Fibroblast of peridontal ligament (primary cell): ENCODE measurements at regions not wholly inside any gene's neighbourhood (a gene's known extent, or its start where the extent isn't known, plus 50 kb on each side); places are given as distances from the start of the nearest gene placed in this dataset.

ENCODE experiments used
- DNase-seq: peaks from one replicate; pipeline ENCODE4 v3.0.0-alpha.2; 2010; ENCODE audit errors: extremely low read depth

GRCh38 chr2:2696733-2697455, 365.8 kb upstream of the MYT1L start:
- DNase-seq, result no peak

DNA sequence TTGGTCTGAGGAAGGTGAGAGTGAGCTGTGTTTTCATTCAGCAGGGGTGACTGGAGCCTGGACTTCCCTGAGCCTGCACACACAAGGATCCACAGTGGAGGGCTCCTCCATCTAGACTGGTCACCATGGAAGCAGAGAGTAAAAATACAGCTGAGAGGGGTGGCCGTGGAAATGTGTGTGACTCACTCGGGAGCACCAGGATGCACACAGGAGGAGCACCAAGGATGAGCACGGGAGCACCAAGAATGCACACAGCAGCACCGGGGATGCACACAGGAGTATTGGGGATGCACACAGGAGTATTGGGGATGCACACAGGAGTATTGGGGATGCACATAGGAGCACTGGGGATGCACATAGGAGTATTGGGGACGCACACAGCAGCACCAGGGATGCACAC, 365.2 kb upstream of the MYT1L start:
- DNase-seq, result no peak

DNA sequence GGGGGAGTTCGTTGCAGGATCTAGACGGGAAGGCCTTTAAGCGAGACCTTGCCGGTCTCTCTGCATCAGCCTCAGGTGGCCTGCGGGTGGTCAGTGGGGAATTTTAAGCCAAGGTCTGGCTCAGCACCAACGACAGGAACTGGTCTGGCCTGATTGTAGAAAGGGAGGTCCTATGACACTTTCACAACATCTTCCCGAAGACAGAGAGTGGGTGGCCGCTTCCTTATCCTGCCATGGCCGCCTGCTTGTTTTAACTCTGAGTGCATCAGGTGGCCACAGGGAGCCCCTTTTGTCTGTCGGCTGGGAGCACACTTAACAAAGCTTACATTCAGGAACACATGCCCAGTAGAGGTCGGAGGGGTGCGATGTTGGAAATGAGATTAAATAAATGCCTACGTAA, 363.7 kb upstream of the MYT1L start:
- DNase-seq, result no peak

- no peak for DNase-seq
These were observed 361.7 kb upstream of the MYT1L start for GRCh38 chr2:2692599-2693389.

DNA sequence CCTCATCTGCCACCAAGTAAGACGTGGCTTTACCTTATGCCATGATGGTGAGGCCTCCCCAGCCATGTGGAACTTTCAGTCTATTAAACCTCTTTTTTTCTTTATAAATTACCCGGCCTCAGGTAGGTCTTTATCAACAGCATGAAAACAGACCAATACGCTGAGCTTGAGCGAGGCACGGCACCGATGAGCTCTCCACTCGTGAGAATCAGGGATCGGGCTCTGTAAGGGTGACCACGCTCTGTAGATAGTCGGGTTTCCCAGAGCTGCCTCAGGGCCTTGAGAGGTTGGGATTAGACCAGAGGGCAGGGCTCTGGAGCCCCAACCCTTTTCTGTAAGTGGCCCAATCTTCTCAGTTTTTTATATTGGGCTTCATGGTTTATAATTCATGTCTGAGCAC, 360.3 kb upstream of the MYT1L start:
- DNase-seq, result no peak

DNA sequence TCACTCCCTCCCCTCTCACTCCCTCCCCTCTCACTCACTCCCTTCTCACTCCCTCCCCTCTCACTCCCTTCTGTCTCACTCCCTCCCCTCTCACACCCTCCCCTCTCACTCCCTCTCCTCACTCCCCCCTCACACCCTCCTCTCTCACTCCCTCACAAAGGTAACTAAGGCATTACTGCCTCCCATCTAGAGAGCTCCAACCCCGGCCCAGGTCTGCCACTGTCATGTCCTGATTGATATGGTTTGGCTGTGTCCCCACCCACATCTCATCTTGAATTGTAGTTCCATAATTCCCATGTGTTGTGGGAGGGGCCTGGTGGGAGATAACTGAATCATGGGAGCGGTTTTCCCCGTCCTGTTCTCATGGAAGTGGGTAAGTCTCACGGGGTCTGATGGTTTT, 359.9 kb upstream of the MYT1L start:
- DNase-seq, result no peak

DNA sequence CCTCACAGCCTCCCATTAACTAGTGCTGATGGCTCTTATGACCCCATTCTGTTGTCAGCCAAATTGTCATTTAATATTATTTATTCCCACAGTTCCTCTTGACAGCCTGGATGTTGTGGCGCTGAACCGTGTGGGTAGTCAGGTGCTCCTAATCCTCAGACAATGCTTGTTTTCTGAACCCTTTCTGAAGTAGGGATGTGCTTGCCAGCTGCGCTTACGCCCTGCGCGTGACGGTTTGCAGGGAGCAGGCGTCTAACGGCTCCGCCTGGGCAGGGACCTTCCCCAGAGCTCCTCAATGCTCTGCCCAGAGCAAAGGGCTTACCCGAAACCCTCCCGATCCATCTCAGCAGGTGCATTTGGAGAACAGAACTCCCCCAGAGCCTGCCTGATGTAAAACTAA, 358.2 kb upstream of the MYT1L start:
- DNase-seq, result no peak

DNA sequence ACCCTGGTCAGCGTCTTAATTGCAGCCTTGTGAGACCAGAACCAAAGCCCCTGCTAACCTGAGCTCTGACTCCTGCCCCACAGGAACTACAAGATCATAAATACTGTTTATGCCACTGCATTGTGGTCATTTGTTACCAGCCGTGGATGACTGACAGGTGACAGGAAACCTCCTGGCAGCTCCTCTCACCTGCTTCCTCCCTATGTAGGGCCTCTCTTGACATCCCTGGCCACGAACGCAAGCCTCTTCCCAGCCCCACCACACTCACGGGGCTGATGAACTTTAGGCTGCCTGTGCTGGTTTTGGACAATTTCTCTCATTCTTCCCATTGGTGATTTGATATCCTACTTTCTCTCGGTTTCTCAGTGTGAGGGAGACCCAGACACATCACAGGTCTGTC, 357.2 kb upstream of the MYT1L start:
- DNase-seq, result no peak

DNA sequence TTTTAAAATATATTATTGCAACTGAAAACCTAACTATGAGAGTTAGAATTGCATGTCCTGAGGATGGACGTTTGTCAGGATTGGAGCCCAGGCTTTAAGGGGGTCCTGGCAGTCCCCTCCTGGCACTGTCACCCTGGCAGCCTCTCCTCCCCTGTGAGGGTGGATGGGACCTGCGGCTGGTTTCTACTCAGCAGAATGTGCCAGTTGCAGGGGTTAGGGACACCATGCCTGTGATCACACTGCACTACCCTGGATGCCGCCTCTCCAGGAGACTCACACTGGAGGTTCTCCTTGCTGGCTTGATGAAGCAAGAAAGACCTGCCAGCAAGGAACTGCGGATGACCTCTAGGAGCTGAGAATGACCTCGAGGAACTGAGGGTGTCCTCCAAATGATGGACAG, 356.7 kb upstream of the MYT1L start:
- DNase-seq, result no peak

DNA sequence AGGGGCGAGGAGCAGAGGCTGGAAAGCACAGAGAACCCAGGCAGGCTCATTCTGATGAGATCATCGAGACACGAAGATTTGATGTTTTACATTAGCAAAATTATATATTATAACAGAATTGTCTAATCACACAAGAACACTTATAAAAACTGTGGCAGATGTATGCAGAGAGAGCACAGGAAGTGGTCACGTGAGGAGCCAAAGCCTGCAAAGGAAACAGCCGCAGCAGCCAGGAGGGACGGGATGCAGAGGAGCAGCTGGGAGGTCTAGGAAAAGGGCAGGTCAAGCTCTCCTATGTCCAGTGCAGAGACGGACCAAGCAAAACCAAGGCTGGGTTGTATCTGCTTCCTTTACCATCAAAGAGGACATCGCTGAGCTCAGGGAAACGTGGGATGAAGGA, 355.1 kb upstream of the MYT1L start:
- DNase-seq, result no peak

- DNase-seq, result no peak
These were observed 352.6 kb upstream of the MYT1L start for GRCh38 chr2:2683606-2684224.

GRCh38 chr2:2682700-2683342, 351.7 kb upstream of the MYT1L start:
- no peak for DNase-seq

GRCh38 chr2:2681711-2682251, 350.7 kb upstream of the MYT1L start:
- DNase-seq, result no peak

DNA sequence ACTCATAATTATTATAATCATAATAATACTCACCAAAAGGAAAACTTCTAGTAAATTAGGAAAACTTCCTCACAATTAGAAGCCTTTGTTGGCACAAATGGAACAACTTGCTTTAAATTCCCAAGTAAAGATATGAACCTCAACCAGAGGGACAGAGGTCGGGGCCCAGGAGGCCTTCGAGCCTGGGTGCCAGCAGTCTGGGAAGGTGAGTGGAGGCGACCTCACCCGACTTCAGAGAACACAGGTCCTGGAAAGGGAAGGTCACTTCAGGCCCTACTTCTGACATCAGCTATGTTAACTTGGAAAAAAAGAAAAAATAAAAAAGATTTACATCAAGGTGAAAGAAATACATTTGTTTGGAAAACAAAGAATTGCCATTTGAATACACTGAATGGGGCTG, 350.0 kb upstream of the MYT1L start:
- DNase-seq, result no peak

GRCh38 chr2:2674831-2675230, 343.8 kb upstream of the MYT1L start:
- DNase-seq, result no peak

DNA sequence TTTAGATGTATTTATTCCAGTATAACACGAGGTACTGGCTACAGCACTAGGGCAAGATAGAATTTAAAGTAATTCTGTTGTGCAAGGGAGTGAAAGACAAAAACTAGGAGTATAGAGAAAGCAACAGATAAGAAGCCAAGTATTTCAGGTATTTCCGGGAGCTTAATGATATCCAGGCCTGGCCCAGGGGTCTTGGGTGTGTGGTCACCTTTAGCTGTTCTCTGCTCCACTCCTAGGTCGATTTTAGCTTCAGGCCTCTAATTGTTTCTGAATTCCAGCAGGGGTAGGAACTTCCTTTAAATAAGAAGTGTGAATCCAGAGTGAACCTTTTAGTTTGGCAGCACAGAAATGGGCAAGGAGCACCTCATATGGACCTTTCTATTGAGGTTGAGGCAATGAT, 342.3 kb upstream of the MYT1L start:
- no peak for DNase-seq

- no peak for DNase-seq
These were observed 341.2 kb upstream of the MYT1L start for GRCh38 chr2:2672249-2672648.

DNA sequence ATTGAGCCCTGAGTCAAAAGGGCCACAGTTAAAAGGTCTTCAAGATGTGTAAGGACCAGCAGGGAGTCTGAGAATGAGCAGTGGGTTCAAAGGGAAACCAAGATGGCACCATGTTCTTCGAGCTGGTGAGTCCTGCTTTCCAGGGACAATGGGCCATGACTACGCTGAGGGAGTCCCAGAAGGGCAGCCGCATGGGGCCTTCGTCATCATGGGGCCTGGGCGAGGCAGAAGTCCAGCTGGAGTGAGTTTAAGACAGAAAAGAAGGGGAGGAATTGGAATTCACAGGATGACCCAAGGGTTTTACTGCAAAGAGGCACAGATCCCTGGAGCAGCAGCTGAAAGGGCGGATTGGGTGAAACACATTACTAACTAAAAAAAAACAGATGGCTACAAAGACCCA, 340.8 kb upstream of the MYT1L start:
- no peak for DNase-seq

- DNase-seq, result no peak
These were observed 338.2 kb upstream of the MYT1L start for GRCh38 chr2:2669316-2669715.

GRCh38 chr2:2668681-2669265, 337.7 kb upstream of the MYT1L start:
- DNase-seq, result no peak

GRCh38 chr2:2667690-2668089, 336.6 kb upstream of the MYT1L start:
- no peak for DNase-seq

GRCh38 chr2:2665834-2666133, 334.7 kb upstream of the MYT1L start:
- DNase-seq, result no peak
